Omental fat pad (tissue), 3 donors: ENCODE measurements at regions not wholly inside any gene's neighbourhood (a gene's known extent, or its start where the extent isn't known, plus 50 kb on each side); places are given as distances from the start of the nearest gene placed in this dataset.
"Not testable (repeated sequence)": the region's sequence is repeated elsewhere in the genome, so short reads cannot be mapped to it uniquely, and the experiment has no call there.

Experiments
- ATAC-seq: fragments of 150-250 bp; one replicate; pipeline ENCODE4 v1.9.1; 2016; ENCODE audit warnings: mild to moderate bottlenecking, moderate library complexity; ENCODE audit not compliant: low FRiP score
- DNase-seq: peaks from one replicate; pipeline ENCODE4 v3.0.0-alpha.2; 2019; ENCODE audit warnings: low spot score
- TF ChIP-seq, protein P1 (sequence below), 3 donors: fragments of 450-650 bp; IDR thresholded peaks; one replicate each; pipeline ENCODE4 v1.5.1; 2016 to 2017; ENCODE audit warnings: antibody characterized with exemption in 3 of 3, mild to moderate bottlenecking in 3 of 3, moderate library complexity in 2 of 3

GRCh38 chr10:4407783-4408182 lies 418.2 kb upstream of the AKR1E2 start:
- ATAC-seq, result no peak
- TF ChIP-seq, protein P1, sequence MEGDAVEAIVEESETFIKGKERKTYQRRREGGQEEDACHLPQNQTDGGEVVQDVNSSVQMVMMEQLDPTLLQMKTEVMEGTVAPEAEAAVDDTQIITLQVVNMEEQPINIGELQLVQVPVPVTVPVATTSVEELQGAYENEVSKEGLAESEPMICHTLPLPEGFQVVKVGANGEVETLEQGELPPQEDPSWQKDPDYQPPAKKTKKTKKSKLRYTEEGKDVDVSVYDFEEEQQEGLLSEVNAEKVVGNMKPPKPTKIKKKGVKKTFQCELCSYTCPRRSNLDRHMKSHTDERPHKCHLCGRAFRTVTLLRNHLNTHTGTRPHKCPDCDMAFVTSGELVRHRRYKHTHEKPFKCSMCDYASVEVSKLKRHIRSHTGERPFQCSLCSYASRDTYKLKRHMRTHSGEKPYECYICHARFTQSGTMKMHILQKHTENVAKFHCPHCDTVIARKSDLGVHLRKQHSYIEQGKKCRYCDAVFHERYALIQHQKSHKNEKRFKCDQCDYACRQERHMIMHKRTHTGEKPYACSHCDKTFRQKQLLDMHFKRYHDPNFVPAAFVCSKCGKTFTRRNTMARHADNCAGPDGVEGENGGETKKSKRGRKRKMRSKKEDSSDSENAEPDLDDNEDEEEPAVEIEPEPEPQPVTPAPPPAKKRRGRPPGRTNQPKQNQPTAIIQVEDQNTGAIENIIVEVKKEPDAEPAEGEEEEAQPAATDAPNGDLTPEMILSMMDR (IDR thresholded peaks at IDR 0.05), result no peak
- no peak for DNase-seq

GRCh38 chr10:4405828-4406227 lies 420.2 kb upstream of the AKR1E2 start:
- TF ChIP-seq, protein P1 (IDR thresholded peaks at IDR 0.05), result no peak
- DNase-seq (no peak), ATAC-seq (no peak)

DNA sequence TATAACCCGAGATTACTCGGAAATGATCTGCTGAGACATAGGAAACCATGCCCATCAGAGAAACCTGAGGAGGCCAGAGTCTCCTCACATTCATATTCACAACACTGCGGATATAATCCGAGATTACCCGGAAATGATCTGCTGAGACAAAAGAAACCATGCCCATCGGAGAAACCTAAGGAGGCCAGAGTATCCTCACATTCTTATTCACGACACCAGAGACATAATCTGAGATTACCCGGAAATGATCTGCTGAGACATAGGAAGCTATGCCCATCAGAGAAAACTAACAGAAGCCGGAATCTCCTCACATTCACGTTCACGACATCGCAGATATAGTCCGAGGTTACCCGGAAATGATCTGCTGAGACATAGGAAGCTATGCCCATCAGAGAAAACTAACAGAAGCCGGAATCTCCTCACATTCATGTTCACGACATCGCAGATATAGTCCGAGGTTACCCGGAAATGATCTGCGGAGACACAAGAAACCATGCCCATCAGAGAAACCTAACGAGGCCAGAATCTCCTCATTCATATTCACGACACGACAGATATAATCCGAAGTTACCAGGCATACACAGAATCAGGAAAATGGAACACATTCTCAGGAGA lies 422.3 kb upstream of the AKR1E2 start:
- DNase-seq, result no peak
- TF ChIP-seq, protein P1 (IDR thresholded peaks at IDR 0.05), result no peak
- no peak for ATAC-seq

DNA sequence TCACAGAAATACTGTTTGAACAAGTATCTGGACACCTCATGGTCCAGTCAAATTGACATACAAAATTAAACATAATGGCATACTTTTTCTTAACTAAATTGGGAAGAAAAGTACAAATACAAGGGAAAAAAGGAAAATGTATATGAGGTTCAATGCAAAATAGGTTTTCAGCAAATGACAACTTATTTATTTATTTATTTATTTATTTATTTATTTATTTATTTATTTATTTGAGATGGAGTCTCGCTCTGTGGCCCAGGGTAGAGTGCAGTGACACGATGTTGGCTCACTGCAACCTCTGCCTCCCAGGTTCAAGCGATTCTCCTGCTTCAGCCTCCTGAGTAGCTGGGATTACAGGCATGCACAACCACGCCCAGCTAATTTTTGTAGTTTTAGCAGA lies 424.9 kb upstream of the AKR1E2 start:
- ATAC-seq, DNase-seq: not testable (repeated sequence)

GRCh38 chr10:4399556-4399955 lies 426.5 kb upstream of the AKR1E2 start:
- ATAC-seq (no peak), DNase-seq (no peak)
- TF ChIP-seq, protein P1 (IDR thresholded peaks at IDR 0.05), result no peak

DNA sequence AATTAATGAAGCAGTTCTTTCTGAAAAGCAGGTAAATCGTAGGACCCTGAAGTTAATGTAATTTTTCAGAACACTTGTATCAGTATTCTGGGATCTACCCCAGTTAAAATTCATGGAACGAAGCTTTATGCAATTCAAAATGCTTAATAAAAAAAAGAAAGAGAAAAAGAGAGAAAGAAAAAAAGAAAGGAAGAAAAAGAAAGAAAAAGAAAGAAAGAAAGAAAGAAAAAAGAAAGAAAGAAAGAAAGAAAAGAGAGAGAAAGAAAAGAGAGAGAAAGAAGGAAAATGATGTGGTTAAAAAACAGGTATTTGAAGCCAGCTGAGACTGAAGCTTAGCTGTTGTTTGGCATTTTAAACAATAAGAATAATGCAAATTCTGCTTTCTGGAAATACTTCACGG lies 427.4 kb upstream of the AKR1E2 start:
- TF ChIP-seq, protein P1 (IDR thresholded peaks at IDR 0.05), result no peak
- ATAC-seq (no peak), DNase-seq (no peak)

DNA sequence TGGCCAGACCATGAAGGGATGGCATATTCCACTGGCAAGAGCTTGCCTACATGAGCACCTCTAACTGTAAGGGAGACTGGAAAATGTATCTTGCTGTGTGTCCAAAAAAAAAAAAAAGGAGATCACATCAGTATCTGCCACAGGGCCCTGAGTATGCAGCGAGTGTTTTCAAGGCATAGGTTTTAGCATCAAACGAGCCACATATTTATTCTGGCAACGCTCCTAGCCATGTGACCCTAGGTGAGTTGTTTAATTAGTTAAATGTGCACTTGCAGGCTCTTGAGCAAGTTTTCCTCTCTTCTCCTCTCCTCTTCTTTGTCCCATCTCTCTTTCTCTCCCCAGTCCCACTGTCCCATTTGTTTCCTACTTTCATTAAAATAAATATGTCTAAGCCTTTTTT lies 428.7 kb upstream of the AKR1E2 start:
- ATAC-seq (no peak), DNase-seq (no peak)
- TF ChIP-seq, protein P1 (IDR thresholded peaks at IDR 0.05), result no peak
